OCI-LY7 (cell line): ENCODE measurements at regions not wholly inside any gene's neighbourhood (a gene's known extent, or its start where the extent isn't known, plus 50 kb on each side); places are given as distances from the start of the nearest gene placed in this dataset.

ENCODE experiments used
- BruUV-seq: library from RNA; stranded (reverse); fragments of 400-500 nt; replicated peaks from 2 replicates; lab custom pipeline; 2021; lab: Mats Ljungman, UMichigan
- CTCF ChIA-PET: fragments of 300-600 bp; sonication (Branson Sonifier 250); formaldehyde crosslinking; loops from one replicate; lab custom pipeline; 2022; ENCODE audit warnings: antibody characterized with exemption; ENCODE audit not compliant: unreplicated experiment; lab: Charles Lee
- POLR2A ChIA-PET: fragments of 300-600 bp; sonication (Branson Sonifier 250); formaldehyde crosslinking; loops from one replicate; lab custom pipeline; 2022; ENCODE audit warnings: antibody characterized with exemption; lab: Charles Lee
- DNase-seq: peaks from one replicate; pipeline ENCODE4 v3.0.0-alpha.2; 2015; ENCODE audit warnings: low spot score
- H2AFZ ChIP-seq: fragments of 200-600 bp; sonication (generic), shearing (Covaris generic); 2 replicates; pipeline ENCODE4 v1.6.1; 2014; ENCODE audit warnings: mild to moderate bottlenecking, antibody characterized with exemption, low read length, moderate library complexity
- H3K27ac ChIP-seq: fragments of 200-600 bp; sonication (generic); 2 replicates; pipeline ENCODE4 v1.5.1; 2014; ENCODE audit warnings: mixed run types, low read depth, mild to moderate bottlenecking, moderate library complexity, low read length, inconsistent platforms; ENCODE audit not compliant: poor library complexity, severe bottlenecking
- H3K36me3 ChIP-seq: fragments of 200-600 bp; sonication (generic); 2 replicates; pipeline ENCODE4 v1.6.1; 2014; ENCODE audit warnings: mild to moderate bottlenecking, antibody characterized with exemption, low read length, moderate library complexity, mixed read lengths; ENCODE audit not compliant: insufficient read depth
- H3K4me1 ChIP-seq: fragments of 200-600 bp; sonication (generic); 2 replicates; pipeline ENCODE4 v1.5.1; 2014; ENCODE audit warnings: mild to moderate bottlenecking, low read length; ENCODE audit not compliant: insufficient read depth, poor library complexity, severe bottlenecking
- H3K4me2 ChIP-seq: fragments of 200-600 bp; sonication (generic); 2 replicates; pipeline ENCODE4 v1.6.1; 2014; ENCODE audit warnings: mild to moderate bottlenecking, low read length
- H3K4me3 ChIP-seq: fragments of 200-600 bp; sonication (generic); 2 replicates; pipeline ENCODE4 v1.5.1; 2014; ENCODE audit warnings: mild to moderate bottlenecking, low read depth, low read length; ENCODE audit not compliant: poor library complexity, severe bottlenecking
- H3K79me2 ChIP-seq: fragments of 200-600 bp; sonication (generic); 2 replicates; pipeline ENCODE4 v1.6.1; 2016; ENCODE audit warnings: low read depth, mild to moderate bottlenecking, low read length, moderate library complexity, mixed read lengths; ENCODE audit not compliant: insufficient read depth
- H3K9me2 ChIP-seq: fragments of 200-600 bp; sonication (generic); 2 replicates; pipeline ENCODE4 v1.6.1; 2016; ENCODE audit warnings: mild to moderate bottlenecking, low read length, mixed read lengths; ENCODE audit not compliant: insufficient read depth
- H3K9me3 ChIP-seq: fragments of 200-600 bp; sonication (generic); 2 replicates; pipeline ENCODE4 v1.6.1; 2014; ENCODE audit warnings: mild to moderate bottlenecking, mixed run types, low read length, mixed read lengths
- H4K20me1 ChIP-seq: fragments of 200-600 bp; sonication (generic); 2 replicates; pipeline ENCODE4 v1.6.1; 2014; ENCODE audit warnings: mild to moderate bottlenecking, antibody characterized with exemption, low read length, moderate library complexity, mixed read lengths; ENCODE audit not compliant: insufficient read depth
- CTCF ChIP-seq: fragments of 200-600 bp; sonication (generic); conservative IDR thresholded peaks from 2 replicates; pipeline ENCODE4 v1.5.1; 2014; ENCODE audit warnings: mild to moderate bottlenecking, antibody characterized with exemption, low read length, moderate library complexity, mixed read lengths
- EZH2phosphoT487 ChIP-seq: fragments of 200-600 bp; sonication (generic); IDR thresholded peaks from 2 replicates; pipeline ENCODE4 v1.6.1; 2018; ENCODE audit warnings: low read depth, borderline replicate concordance, mild to moderate bottlenecking, mixed run types, antibody characterized with exemption, low read length, moderate library complexity, mixed read lengths
- intact Hi-C: fragments of 100-400 bp; cut with micrococcal nuclease; formaldehyde crosslinking; loops from one replicate; pipeline ENCODE4 v1.10.0; 2022; ENCODE audit not compliant: unreplicated experiment

- Histone ChIP-seq H3K4me3 (no peak overlapping the region), H4K20me1 (no peaks in the 10 kb centered on the region), H3K79me2 (no peaks in the 10 kb centered on the region), H3K27ac (no peak overlapping the region), H3K4me2 (no peak overlapping the region), H2AFZ (no peak overlapping the region), H3K9me3 (no peaks in the 10 kb centered on the region), H3K4me1 (no peaks in the 10 kb centered on the region), H3K36me3 (no peaks in the 10 kb centered on the region), H3K9me2 (no peaks in the 10 kb centered on the region)
- no TSS peak for BruUV-seq
- CTCF ChIA-PET: interaction anchor here (0.7 kb wide), 1 partner anchor 1811 kb away, joined by 3 read pairs; no protein-coding TSS in a partner anchor
- POLR2A ChIA-PET: no interaction called here
- no peak for DNase-seq
- no peak for TF ChIP-seq EZH2phosphoT487
- TF ChIP-seq CTCF: no peak
- intact Hi-C loops: no loop called here
Observed at GRCh38 chr11:116577273-116577672, 195.5 kb downstream of the BUD13 start.

- H3K9me3 ChIP-seq: no peaks in the 10 kb centered on the region
- no peaks in the 10 kb centered on the region for H3K36me3 ChIP-seq
- H2AFZ ChIP-seq: no peak overlapping the region
- POLR2A ChIA-PET: no interaction called here
- H3K4me2 ChIP-seq: no peak overlapping the region
- no peak overlapping the region for H3K4me3 ChIP-seq
- BruUV-seq: no TSS peak
- DNase-seq: no peak
- H3K79me2 ChIP-seq: no peaks in the 10 kb centered on the region
- intact Hi-C loops: no loop called here
- no peaks in the 10 kb centered on the region for H3K9me2 ChIP-seq
- no peak for TF ChIP-seq CTCF
- TF ChIP-seq EZH2phosphoT487: no peak
- H3K27ac ChIP-seq: no peak overlapping the region
- H3K4me1 ChIP-seq: no peaks in the 10 kb centered on the region
- CTCF ChIA-PET: interaction anchor here (0.7 kb wide), 1 partner anchor 1811 kb away, joined by 3 read pairs; no protein-coding TSS in a partner anchor
- no peaks in the 10 kb centered on the region for H4K20me1 ChIP-seq
Observed at GRCh38 chr11:116576526-116576925, 196.3 kb downstream of the BUD13 start.

GRCh38 chr11:116567721-116568242 lies 205.0 kb downstream of the BUD13 start:
- no peaks in the 10 kb centered on the region for H3K9me2 ChIP-seq
- no TSS peak for BruUV-seq
- H3K79me2 ChIP-seq: no peaks in the 10 kb centered on the region
- no peaks in the 10 kb centered on the region for H3K4me1 ChIP-seq
- no peak overlapping the region for H3K4me3 ChIP-seq
- no peaks in the 10 kb centered on the region for H3K9me3 ChIP-seq
- no peak overlapping the region for H2AFZ ChIP-seq
- no peaks in the 10 kb centered on the region for H4K20me1 ChIP-seq
- H3K36me3 ChIP-seq: no peaks in the 10 kb centered on the region
- no peak overlapping the region for H3K4me2 ChIP-seq
- TF ChIP-seq CTCF: no peak
- TF ChIP-seq EZH2phosphoT487: no peak
- H3K27ac ChIP-seq: no peak overlapping the region
- intact Hi-C loops: no loop called here
- CTCF ChIA-PET: no interaction called here
- POLR2A ChIA-PET: no interaction called here
- DNase-seq: no peak
